ENCODE measurements at regions not wholly inside any gene's neighbourhood (a gene's known extent, or its start where the extent isn't known, plus 50 kb on each side); places are given as distances from the start of the nearest gene placed in this dataset.

DNA sequence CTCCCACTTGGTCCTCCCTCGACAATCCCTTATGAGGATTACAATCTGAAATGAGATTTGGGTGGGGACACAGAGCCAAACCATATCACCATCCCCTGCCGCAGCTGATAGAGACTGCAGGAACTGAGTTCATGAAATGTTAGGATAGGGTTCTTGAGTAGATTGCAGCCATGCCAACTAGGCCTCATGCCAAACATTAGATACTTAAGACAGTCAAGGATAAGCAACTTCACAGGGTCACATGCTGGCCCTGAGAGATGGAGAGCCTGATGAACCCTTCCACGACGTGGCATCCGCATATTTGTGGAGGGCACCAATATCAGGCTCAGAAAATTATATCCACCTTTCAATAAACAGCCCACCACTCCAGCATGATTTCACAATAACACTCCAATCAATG, 121.3 kb downstream of the ALDH8A1 start:
- TF ChIP-seq ZNF609 (CRISPR knock-in tag; IDR thresholded peaks at IDR 0.05; ENCODE audit: borderline replicate concordance) (no peak), ZNF133 (CRISPR knock-in tag; IDR thresholded peaks at IDR 0.05) (no peak), SP2 (IDR thresholded peaks at IDR 0.05; ENCODE audit: extremely low read depth, low read depth, low read length, poor library complexity, severe bottlenecking) (no peak), ZC3H8 (IDR thresholded peaks at IDR 0.05) (no peak), ZBTB8A (IDR thresholded peaks at IDR 0.05; ENCODE audit: partially characterized antibody) (no peak), SAFB2 (IDR thresholded peaks at IDR 0.05; ENCODE audit: borderline replicate concordance, low read depth, low read length, severe bottlenecking) (no peak)
- Histone ChIP-seq H3K4me3 (no peak overlapping the region), H3K36me3 (ENCODE audit: control insufficient read depth, insufficient read depth, low read length) (no peaks in the 10 kb centered on the region), H2AFZ (ENCODE audit: low read depth, low read length) (no peak overlapping the region), H3K9ac (ENCODE audit: insufficient read depth in 1 of 2, low read depth in 2 of 2, low read length in 2 of 2) (no peak overlapping the region), H3K9me3 (replicated peaks; ENCODE audit: control insufficient read depth, insufficient read depth, low read depth, low read length) (no peaks in the 10 kb centered on the region), H3K9me1 (ENCODE audit: control insufficient read depth, insufficient read depth, low read length) (no peaks in the 10 kb centered on the region), H3K27me3 (ENCODE audit: control insufficient read depth in 2 of 2, insufficient read depth in 2 of 2, low read length in 2 of 2) (peaks cover 6 to 20% of the 10 kb centered on the region in 2 experiments; a peak in 4 of 5 replicates), H4K20me1 (replicated peaks; ENCODE audit: control insufficient read depth, insufficient read depth, low read length) (no peaks in the 10 kb centered on the region), H3K4me2 (ENCODE audit: insufficient read depth, low read length) (no peak overlapping the region), H3K4me1 (replicated peaks in 1 of 2; ENCODE audit: control insufficient read depth in 2 of 2, insufficient read depth in 2 of 2, low read length in 2 of 2) (no peaks in the 10 kb centered on the region), H3K27ac (ENCODE audit: extremely low read depth, low read depth, low read length) (no peak overlapping the region), H3K79me2 (ENCODE audit: control insufficient read depth, insufficient read depth, low read length) (no peaks in the 10 kb centered on the region)
- in situ Hi-C loops (cut with MboI) = no loop called here
- no peak for ATAC-seq
- no TSS peak for BruUV-seq (replicated peaks)
- ChIA-PET POLR2A (no interaction called here), CTCF (ENCODE audit: low intra/inter-chr PET ratio) (no interaction called here)
- no peak for DNase-seq (ENCODE audit: extremely low read depth in 1 of 4, low spot score in 3 of 4)
- intact Hi-C loops (cut with micrococcal nuclease) = loop anchor here (10.0 kb wide), 2 partner anchors 374 to 904 kb away; no protein-coding TSS in a partner anchor
- FAIRE-seq = no peak
- 0% methylated on average over 5 of the region's 5 CpGs for WGBS (ENCODE audit: insufficient coverage, low coverage, missing lambda C conversion rate)
